ENCODE measurements at regions not wholly inside any gene's neighbourhood (a gene's known extent, or its start where the extent isn't known, plus 50 kb on each side); places are given as distances from the start of the nearest gene placed in this dataset.

DNA sequence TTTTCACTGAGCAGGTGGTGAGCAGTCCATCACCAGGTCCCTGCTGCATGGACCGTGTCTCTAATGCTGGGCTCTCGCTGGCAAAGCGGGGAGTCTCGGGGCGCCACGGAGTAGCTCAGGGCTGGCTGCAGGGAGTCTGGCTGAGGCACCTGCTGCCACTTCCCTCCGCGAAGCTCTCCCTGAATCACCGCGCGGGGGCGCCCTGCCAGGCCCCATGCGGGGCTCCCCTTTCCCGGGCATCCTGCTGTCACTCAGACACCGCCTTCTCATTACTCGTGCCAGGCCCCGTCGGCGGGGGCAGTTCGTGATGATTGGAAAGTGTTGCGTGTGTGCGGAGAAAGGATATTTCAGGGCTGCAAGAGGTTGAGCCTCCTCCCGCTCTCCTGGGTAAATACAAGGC lies 335.8 kb downstream of the IRX2 start:
- Histone ChIP-seq H3K27me3 (replicated peaks) (no peaks in the 10 kb centered on the region), H3K27ac (no peak overlapping the region), H3K4me3 (ENCODE audit: low read depth, low read length) (no peak overlapping the region), H3K36me3 (replicated peaks) (no peaks in the 10 kb centered on the region)
- in situ Hi-C loops (cut with HindIII; ENCODE audit: low pct_ligation_motif_present, low sequenced_read_pairs), result no loop called here
- TF ChIP-seq, protein P1, sequence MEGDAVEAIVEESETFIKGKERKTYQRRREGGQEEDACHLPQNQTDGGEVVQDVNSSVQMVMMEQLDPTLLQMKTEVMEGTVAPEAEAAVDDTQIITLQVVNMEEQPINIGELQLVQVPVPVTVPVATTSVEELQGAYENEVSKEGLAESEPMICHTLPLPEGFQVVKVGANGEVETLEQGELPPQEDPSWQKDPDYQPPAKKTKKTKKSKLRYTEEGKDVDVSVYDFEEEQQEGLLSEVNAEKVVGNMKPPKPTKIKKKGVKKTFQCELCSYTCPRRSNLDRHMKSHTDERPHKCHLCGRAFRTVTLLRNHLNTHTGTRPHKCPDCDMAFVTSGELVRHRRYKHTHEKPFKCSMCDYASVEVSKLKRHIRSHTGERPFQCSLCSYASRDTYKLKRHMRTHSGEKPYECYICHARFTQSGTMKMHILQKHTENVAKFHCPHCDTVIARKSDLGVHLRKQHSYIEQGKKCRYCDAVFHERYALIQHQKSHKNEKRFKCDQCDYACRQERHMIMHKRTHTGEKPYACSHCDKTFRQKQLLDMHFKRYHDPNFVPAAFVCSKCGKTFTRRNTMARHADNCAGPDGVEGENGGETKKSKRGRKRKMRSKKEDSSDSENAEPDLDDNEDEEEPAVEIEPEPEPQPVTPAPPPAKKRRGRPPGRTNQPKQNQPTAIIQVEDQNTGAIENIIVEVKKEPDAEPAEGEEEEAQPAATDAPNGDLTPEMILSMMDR (IDR thresholded peaks at IDR 0.05; ENCODE audit: low read depth, low read length, missing control alignments), result no peak
- DNase-seq, result no peak

DNA sequence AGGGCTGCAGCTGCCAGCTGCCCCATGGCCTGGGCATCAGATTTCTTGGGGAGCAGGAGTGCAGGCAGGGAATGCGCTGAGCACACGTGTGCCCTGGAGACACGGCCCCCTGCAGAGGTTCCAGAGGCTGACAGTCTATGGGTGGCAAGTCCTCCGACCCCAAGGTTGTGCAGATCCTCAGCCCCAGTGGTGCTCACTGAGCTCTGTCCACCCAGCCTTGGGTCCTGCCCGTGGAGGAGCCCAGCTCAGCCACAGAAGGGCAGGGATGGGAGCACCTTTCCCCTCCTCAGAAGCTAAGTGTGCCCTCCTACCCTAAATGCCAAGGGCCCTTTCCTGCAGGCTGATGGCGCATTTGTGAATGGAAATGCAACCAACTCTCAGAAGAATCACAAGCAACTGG lies 341.0 kb downstream of the IRX2 start:
- no peak overlapping the region for H3K4me3 ChIP-seq (ENCODE audit: low read depth, low read length)
- in situ Hi-C loops (cut with HindIII; ENCODE audit: low pct_ligation_motif_present, low sequenced_read_pairs), result no loop called here
- DNase-seq, result no peak
- H3K27me3 ChIP-seq (replicated peaks), result no peaks in the 10 kb centered on the region
- no peak overlapping the region for H3K27ac ChIP-seq
- TF ChIP-seq, protein P1 (IDR thresholded peaks at IDR 0.05; ENCODE audit: low read depth, low read length, missing control alignments), result no peak
- H3K36me3 ChIP-seq (replicated peaks), result no peaks in the 10 kb centered on the region

DNA sequence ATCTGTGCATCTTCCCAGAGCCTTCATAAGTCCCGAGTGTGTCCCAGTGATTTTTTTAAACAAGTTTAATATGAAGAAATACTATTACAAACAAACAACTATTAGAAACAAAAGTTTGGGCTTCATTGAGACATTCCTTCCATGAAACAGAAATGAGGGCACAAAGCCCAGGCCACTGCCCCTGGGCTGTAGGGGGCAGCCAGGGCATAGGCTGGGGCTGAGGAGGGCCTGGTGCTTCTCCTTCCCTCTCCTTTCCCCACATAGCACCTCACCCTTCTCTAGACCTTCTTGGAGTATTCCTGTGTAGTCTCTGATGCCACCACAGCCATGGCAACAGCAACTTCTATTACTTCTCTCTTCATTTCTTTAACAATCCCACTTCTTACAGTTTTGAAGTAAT lies 348.2 kb downstream of the IRX2 start:
- no peaks in the 10 kb centered on the region for H3K36me3 ChIP-seq (replicated peaks)
- H3K4me3 ChIP-seq (ENCODE audit: low read depth, low read length), result no peak overlapping the region
- in situ Hi-C loops (cut with HindIII; ENCODE audit: low pct_ligation_motif_present, low sequenced_read_pairs), result no loop called here
- H3K27ac ChIP-seq, result no peak overlapping the region
- TF ChIP-seq, protein P1 (IDR thresholded peaks at IDR 0.05; ENCODE audit: low read depth, low read length, missing control alignments), result no peak
- no peaks in the 10 kb centered on the region for H3K27me3 ChIP-seq (replicated peaks)
- no peak for DNase-seq

DNA sequence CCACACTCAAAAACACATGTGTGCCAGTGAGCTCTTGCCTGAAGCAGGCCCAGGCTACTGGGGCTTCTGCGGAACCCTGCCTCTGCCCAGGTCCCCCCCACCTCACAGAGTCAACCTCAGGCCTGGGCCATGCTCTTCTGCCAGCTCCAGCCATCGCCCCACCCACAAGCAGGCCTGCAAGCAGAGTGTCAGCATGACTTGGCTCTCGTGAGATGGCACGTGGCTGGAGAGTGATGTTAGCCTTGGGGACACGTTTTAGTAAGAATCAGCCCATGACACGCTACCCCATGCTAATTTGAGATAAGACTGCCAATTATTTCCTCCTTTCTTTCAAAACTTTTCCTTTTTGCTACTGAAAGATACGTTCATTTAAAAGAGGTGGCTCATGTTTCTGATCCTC lies 351.7 kb downstream of the IRX2 start:
- DNase-seq, result no peak
- Histone ChIP-seq H3K27ac (no peak overlapping the region), H3K36me3 (replicated peaks) (no peaks in the 10 kb centered on the region), H3K27me3 (replicated peaks) (no peaks in the 10 kb centered on the region), H3K4me3 (ENCODE audit: low read depth, low read length) (no peak overlapping the region)
- TF ChIP-seq, protein P1 (IDR thresholded peaks at IDR 0.05; ENCODE audit: low read depth, low read length, missing control alignments), result no peak
- in situ Hi-C loops (cut with HindIII; ENCODE audit: low pct_ligation_motif_present, low sequenced_read_pairs), result no loop called here

DNA sequence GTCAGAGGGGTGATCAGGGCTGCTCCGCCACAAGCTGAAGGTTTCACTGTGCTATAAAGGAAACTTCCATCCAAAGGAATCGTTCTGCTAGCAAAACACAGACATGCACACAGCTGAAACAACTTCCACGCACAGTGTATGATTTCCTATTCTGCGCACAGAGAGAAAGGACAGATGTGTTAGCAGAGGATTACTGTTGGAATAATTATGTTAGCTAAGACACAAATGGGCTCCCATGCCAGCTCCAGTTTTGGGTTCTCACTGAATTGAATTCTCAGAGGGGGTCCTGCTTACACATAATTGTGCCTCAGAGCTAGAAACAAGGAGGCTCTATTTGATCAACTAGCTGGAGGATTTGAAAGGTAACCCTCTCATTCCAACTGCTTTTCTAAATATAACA lies 352.4 kb downstream of the IRX2 start:
- Histone ChIP-seq H3K4me3 (ENCODE audit: low read depth, low read length) (no peak overlapping the region), H3K36me3 (replicated peaks) (no peaks in the 10 kb centered on the region), H3K27ac (no peak overlapping the region), H3K27me3 (replicated peaks) (no peaks in the 10 kb centered on the region)
- no peak for DNase-seq
- in situ Hi-C loops (cut with HindIII; ENCODE audit: low pct_ligation_motif_present, low sequenced_read_pairs), result no loop called here
- TF ChIP-seq, protein P1 (IDR thresholded peaks at IDR 0.05; ENCODE audit: low read depth, low read length, missing control alignments), result no peak

DNA sequence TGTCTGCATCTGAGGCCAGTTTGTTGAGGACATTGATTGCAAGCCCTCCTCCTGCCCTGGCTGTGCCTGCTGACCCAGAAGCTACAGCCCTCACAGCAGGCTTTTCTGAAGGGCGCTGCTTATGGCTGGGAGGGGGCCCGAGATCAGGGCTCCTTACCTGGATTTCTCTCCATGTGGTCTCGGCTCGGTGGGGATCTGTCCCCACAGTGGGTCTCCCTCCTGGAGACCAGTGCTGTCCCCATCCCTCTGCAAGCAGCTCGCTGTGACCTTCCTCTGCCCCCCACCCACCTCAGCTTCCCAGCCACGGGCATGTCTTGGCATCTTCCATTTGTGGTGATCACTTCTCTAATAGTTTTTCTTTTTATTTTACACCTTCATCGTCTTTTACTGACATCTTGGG lies 357.9 kb downstream of the IRX2 start:
- Histone ChIP-seq H3K36me3 (replicated peaks) (no peaks in the 10 kb centered on the region), H3K4me3 (ENCODE audit: low read depth, low read length) (no peak overlapping the region), H3K27ac (no peak overlapping the region), H3K27me3 (replicated peaks) (no peaks in the 10 kb centered on the region)
- in situ Hi-C loops (cut with HindIII; ENCODE audit: low pct_ligation_motif_present, low sequenced_read_pairs), result no loop called here
- TF ChIP-seq, protein P1 (IDR thresholded peaks at IDR 0.05; ENCODE audit: low read depth, low read length, missing control alignments), result no peak
- no peak for DNase-seq

Measured in brain microvascular endothelial cell (primary cell).